GM12873 (cell line): ENCODE measurements at regions not wholly inside any gene's neighbourhood (a gene's known extent, or its start where the extent isn't known, plus 50 kb on each side); places are given as distances from the start of the nearest gene placed in this dataset.

ENCODE experiments used
- TF ChIP-seq, protein P1 (sequence below): IDR thresholded peaks from 2 replicates; pipeline ENCODE4 v1.5.1; 2012; ENCODE audit warnings: low read depth, mild to moderate bottlenecking, moderate library complexity, low read length, control low read depth; ENCODE audit not compliant: insufficient read depth; ENCODE audit errors: missing control alignments

DNA sequence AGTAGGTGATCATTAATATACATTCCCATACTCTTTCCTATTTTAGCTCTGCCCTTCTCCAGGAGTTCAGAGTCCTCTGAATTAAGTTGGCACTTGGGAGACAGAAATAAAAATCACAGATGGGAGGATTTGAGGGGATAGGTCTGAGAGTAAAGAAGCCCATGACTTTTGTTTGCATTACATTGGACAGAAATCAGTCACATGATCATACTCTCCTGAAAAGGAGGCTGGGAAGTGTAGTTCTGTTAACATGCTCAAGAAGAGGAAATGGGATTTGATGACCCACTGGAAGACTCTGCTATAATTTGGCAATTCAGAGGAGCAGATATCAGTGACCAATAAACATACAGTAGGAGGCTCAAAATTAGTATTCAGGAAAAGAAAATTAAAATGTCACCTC is 674.9 kb upstream of the C16orf82 start:
- TF ChIP-seq, protein P1, sequence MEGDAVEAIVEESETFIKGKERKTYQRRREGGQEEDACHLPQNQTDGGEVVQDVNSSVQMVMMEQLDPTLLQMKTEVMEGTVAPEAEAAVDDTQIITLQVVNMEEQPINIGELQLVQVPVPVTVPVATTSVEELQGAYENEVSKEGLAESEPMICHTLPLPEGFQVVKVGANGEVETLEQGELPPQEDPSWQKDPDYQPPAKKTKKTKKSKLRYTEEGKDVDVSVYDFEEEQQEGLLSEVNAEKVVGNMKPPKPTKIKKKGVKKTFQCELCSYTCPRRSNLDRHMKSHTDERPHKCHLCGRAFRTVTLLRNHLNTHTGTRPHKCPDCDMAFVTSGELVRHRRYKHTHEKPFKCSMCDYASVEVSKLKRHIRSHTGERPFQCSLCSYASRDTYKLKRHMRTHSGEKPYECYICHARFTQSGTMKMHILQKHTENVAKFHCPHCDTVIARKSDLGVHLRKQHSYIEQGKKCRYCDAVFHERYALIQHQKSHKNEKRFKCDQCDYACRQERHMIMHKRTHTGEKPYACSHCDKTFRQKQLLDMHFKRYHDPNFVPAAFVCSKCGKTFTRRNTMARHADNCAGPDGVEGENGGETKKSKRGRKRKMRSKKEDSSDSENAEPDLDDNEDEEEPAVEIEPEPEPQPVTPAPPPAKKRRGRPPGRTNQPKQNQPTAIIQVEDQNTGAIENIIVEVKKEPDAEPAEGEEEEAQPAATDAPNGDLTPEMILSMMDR = no peak

DNA sequence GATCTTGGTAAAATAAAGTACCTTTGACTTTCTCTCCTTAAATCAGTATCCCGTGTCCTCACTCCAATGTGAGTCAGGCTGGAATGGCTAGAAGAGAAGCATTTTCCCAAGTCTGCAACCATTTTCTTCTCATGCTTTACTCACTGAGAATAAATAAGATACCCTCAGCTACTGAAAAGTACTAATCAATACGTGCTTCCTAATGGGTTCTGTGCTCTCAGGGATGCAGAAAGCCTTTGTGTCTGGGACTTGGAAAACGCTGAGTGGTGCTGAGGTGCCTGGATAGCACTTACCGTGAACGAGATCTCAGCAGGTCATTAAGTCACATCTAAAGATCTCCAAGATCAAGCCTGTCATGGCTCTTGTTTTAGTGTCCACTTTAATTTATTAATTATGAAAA is 672.3 kb upstream of the C16orf82 start:
- TF ChIP-seq, protein P1 = no peak

DNA sequence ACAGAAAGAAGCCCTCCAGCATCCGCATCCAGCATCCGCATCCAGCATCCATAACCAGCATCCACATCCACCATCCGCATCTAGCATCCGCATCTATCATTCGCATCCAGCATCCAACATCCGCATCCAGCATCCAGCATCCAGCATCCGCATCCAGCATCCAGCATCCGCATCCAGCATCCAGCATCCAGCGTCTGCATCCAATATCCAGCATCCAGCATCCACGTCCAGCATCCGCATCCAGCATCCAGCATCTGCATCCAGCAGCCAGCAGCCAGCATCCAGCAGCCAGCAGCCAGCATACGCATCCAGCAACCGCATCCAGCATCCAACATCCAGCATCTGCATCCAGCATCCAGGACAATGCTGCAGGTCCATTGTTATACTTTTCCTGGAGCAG is 671.0 kb upstream of the C16orf82 start:
- TF ChIP-seq, protein P1 = no peak

DNA sequence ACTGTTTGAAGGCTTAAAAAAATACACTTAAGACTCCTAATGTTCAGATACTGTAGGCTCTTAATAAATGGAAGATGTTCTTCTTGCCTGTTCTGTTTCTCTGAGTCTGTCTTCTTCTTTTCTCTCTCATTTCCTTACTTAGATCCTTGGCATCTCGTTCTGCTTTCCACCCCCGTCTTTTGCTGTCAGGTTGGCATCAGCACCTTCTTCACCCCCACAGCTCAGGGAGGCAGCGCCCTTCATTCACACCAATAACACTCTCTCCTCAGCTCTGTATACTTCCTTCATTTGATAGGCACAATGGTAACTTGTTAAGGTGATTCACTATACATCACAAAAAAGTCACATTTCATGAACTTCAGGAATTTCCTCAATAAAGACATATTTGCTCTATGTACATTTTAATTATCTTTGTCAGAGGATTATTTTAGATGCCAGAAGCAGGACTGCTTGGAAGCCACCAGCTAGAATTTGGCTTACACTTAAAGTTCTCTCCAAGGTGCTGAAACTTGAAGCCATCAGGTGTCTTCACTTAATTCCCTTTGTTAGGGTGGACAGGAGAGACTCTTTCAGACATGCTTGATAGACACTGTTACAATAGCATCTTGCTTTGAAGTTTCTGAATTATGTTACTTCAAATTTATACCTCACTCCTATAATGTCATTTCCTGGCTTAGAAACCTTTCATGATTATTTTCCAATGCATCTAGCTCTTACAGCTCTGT is 670.1 kb upstream of the C16orf82 start:
- TF ChIP-seq, protein P1 = no peak

DNA sequence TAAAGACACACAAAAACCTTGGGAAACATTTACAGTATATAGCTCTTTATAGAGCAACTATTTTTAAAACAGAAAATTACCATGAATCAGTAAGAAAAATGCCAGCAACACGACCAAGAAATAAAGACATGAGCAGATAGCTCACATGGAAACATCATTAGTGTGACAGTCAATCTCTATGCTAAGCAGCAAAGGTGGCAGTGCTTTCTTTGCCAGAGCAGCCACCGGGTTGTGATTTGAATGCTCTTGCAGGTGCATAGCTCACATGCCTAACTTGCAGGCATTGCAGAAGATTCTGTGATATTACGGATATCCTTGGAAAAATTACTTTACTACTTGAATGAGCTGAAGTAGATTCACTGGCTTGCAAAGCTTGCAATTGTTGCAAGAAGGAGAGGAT is 652.9 kb upstream of the C16orf82 start:
- TF ChIP-seq, protein P1 = no peak

DNA sequence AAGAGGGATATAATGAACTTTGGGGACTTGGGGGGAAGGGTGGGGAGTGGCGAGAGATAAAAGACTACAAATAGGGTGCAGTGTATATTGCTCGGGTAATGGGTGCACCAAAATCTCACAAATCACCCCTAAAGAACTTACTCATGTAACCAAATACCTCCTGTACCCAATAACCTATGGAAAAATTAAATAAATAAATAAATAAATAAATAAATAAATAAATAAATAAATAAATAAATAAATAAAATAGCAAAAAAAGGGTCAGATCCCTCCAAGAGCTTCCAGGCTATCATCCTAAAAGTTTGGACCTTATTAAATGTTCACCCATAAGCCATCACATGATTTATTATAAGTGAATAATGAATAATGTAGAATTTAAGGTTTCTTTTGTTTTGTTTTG is 636.1 kb upstream of the C16orf82 start:
- TF ChIP-seq, protein P1 = no peak

DNA sequence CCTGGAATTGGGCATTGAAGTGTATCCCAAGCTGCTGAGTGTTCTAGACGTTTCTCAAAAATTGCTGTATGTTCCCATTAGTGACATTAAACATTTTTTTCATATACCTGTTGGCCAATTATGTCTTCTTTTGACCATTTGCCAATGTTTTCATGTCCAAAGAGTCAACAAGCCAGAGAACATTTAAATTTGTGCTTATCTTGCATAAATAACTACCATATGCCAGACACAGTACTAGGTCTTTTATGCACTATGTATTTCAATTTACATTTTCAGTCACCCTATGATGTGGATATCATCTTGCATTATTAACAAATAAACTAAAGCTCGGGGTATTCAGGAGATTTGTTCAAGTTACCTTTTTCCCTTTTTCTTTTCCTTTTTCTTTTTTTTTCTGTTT is 632.9 kb upstream of the C16orf82 start:
- TF ChIP-seq, protein P1 = no peak
